H1 (cell line): ENCODE measurements at regions not wholly inside any gene's neighbourhood (a gene's known extent, or its start where the extent isn't known, plus 50 kb on each side); places are given as distances from the start of the nearest gene placed in this dataset.

Experiments used
- CTCF ChIA-PET: fragments of 300-600 bp; sonication (Branson Sonifier 250); formaldehyde crosslinking; loops from one replicate; lab custom pipeline; 2021; ENCODE audit not compliant: partially characterized antibody; lab: Charles Lee
- POLR2A ChIA-PET: fragments of 300-600 bp; sonication (Branson Sonifier 250); formaldehyde crosslinking; loops from one replicate; lab custom pipeline; 2021; ENCODE audit warnings: inconsistent platforms; ENCODE audit not compliant: partially characterized antibody; lab: Charles Lee
- DNase-seq, 2 experiments: peaks; one replicate each; pipeline versions ENCODE4 v3.0.0 to v3.0.0-alpha.2; 2010 to 2022; ENCODE audit warnings: low spot score in 2 of 2, low read depth in 1 of 2, mixed read lengths in 1 of 2
- FAIRE-seq: peaks from 2 replicates; lab custom pipeline; 2011; peaks lifted over from hg19 to GRCh38; lab: Jason Lieb, UNC
- H2AFZ ChIP-seq: 2 replicates; pipeline ENCODE4 v1.8.1; 2012; ENCODE audit warnings: low read length, inconsistent platforms
- H2AK5ac ChIP-seq: 2 replicates; pipeline ENCODE4 v1.6.1; 2013; ENCODE audit warnings: low read depth, low read length
- H2BK120ac ChIP-seq: replicated peaks from 2 replicates; pipeline ENCODE3; 2013; ENCODE audit warnings: low read depth, low read length, inconsistent platforms
- H2BK12ac ChIP-seq: 2 replicates; pipeline ENCODE4 v1.6.1; 2013; ENCODE audit warnings: low read depth, low read length
- H2BK15ac ChIP-seq: 2 replicates; pipeline ENCODE4 v1.6.1; 2013; ENCODE audit warnings: low read length
- H2BK20ac ChIP-seq: 2 replicates; pipeline ENCODE4 v1.6.1; 2013; ENCODE audit warnings: low read length
- H2BK5ac ChIP-seq: 2 replicates; pipeline ENCODE4 v1.6.1; 2013; ENCODE audit warnings: low read depth, low read length
- H3K14ac ChIP-seq: 2 replicates; pipeline ENCODE4 v1.6.1; 2013; ENCODE audit warnings: inconsistent platforms; ENCODE audit not compliant: insufficient read length
- H3K18ac ChIP-seq: 2 replicates; pipeline ENCODE4 v1.6.1; 2013; ENCODE audit warnings: low read length; ENCODE audit errors: extremely low read depth
- H3K23ac ChIP-seq: 2 replicates; pipeline ENCODE4 v1.6.1; 2013; ENCODE audit warnings: inconsistent platforms; ENCODE audit not compliant: insufficient read length
- H3K23me2 ChIP-seq: 2 replicates; pipeline ENCODE4 v1.6.1; 2013; ENCODE audit warnings: low read depth, low read length
- H3K27ac ChIP-seq: 2 replicates; pipeline ENCODE4 v1.6.1; 2011; ENCODE audit warnings: low read depth, low read length, inconsistent platforms
- H3K27me3 ChIP-seq, 4 experiments: replicated peaks in 1 of 4; 1 replicate in 1 of 4; 2 replicates in 3 of 4; pipeline versions ENCODE4 v1.6.1 to v1.8.1; 2011 to 2013; ENCODE audit warnings: low read length in 3 of 4, mild to moderate bottlenecking in 3 of 4, inconsistent platforms in 2 of 4, mixed read lengths in 2 of 4, moderate library complexity in 1 of 4; ENCODE audit not compliant: control insufficient read depth in 3 of 4, insufficient read depth in 3 of 4; ENCODE audit errors: extremely low read depth in 1 of 4
- H3K36me3 ChIP-seq, 4 experiments: 2 replicates each; pipeline versions ENCODE4 v1.6.1 to v1.8.1; 2011 to 2013; ENCODE audit warnings: mild to moderate bottlenecking in 4 of 4, low read length in 3 of 4, moderate library complexity in 2 of 4, control low read depth in 1 of 4, inconsistent platforms in 1 of 4; ENCODE audit not compliant: insufficient read depth in 4 of 4, control insufficient read depth in 2 of 4
- H3K4ac ChIP-seq: replicated peaks from 2 replicates; pipeline ENCODE3; 2013; ENCODE audit warnings: low read length, low read depth, mixed read lengths, inconsistent platforms; ENCODE audit not compliant: insufficient read length
- H3K4me1 ChIP-seq, 4 experiments: replicated peaks in 1 of 4; 1 replicate in 1 of 4; 2 replicates in 3 of 4; pipeline versions ENCODE4 v1.6.1 to v1.8.1; 2011 to 2013; ENCODE audit warnings: low read length in 3 of 4, inconsistent platforms in 2 of 4, mixed read lengths in 1 of 4; ENCODE audit not compliant: insufficient read depth in 4 of 4, control insufficient read depth in 3 of 4
- H3K4me2 ChIP-seq, 2 experiments: 2 replicates each; pipeline versions ENCODE4 v1.6.1 to v1.8.1; 2011 to 2013; ENCODE audit warnings: low read depth in 2 of 2, low read length in 2 of 2, control low read depth in 1 of 2, inconsistent platforms in 1 of 2, mild to moderate bottlenecking in 1 of 2; ENCODE audit not compliant: insufficient read depth in 1 of 2
- H3K4me3 ChIP-seq, 4 experiments: fragments of 200-600, 300-600 bp in 1 of 4; sonication (generic), shearing (Covaris generic), sonication (Bioruptor Twin) in 1 of 4; 2 replicates each; pipeline versions ENCODE4 v1.5.1 to v1.8.1; 2011 to 2016; ENCODE audit warnings: low read length in 4 of 4, low read depth in 3 of 4, control low read depth in 2 of 4, inconsistent platforms in 2 of 4, mild to moderate bottlenecking in 2 of 4, mixed read lengths in 1 of 4, moderate library complexity in 1 of 4; ENCODE audit not compliant: insufficient read depth in 2 of 4; ENCODE audit errors: extremely low read depth in 1 of 4
- H3K56ac ChIP-seq: replicated peaks from 2 replicates; pipeline ENCODE3; 2013; ENCODE audit warnings: low read depth, mild to moderate bottlenecking, mixed read lengths, low read length, inconsistent platforms; ENCODE audit not compliant: insufficient read length
- H3K79me1 ChIP-seq: 2 replicates; pipeline ENCODE4 v1.6.1; 2013; ENCODE audit warnings: low read depth, low read length, control low read depth
- H3K79me2 ChIP-seq, 2 experiments: 2 replicates each; pipeline versions ENCODE4 v1.6.1 to v1.8.1; 2012 to 2013; ENCODE audit warnings: low read length in 2 of 2, mild to moderate bottlenecking in 2 of 2, inconsistent platforms in 1 of 2; ENCODE audit not compliant: insufficient read depth in 2 of 2, control insufficient read depth in 1 of 2
- H3K9ac ChIP-seq, 4 experiments: replicated peaks in 1 of 4; 1 replicate in 1 of 4; 2 replicates in 3 of 4; pipeline versions ENCODE4 v1.6.1 to v1.8.1; 2011 to 2013; ENCODE audit warnings: low read depth in 3 of 4, low read length in 3 of 4, control low read depth in 2 of 4, mild to moderate bottlenecking in 2 of 4, moderate library complexity in 2 of 4, inconsistent platforms in 1 of 4; ENCODE audit errors: extremely low read depth in 1 of 4
- H3K9me3 ChIP-seq, 2 experiments: 2 replicates each; pipeline versions ENCODE4 v1.6.1 to v1.8.1; 2012 to 2013; ENCODE audit warnings: mild to moderate bottlenecking in 2 of 2, moderate library complexity in 2 of 2, control low read depth in 1 of 2, inconsistent platforms in 1 of 2, low read depth in 1 of 2, low read length in 1 of 2, mixed read lengths in 1 of 2; ENCODE audit not compliant: insufficient read depth in 2 of 2
- H4K20me1 ChIP-seq, 2 experiments: replicated peaks in 1 of 2; 2 replicates each; pipeline versions ENCODE3 to v1.8.1; 2011 to 2013; ENCODE audit warnings: inconsistent platforms in 2 of 2, low read length in 2 of 2, mild to moderate bottlenecking in 1 of 2; ENCODE audit not compliant: insufficient read depth in 2 of 2, control insufficient read depth in 1 of 2
- H4K5ac ChIP-seq: 2 replicates; pipeline ENCODE4 v1.6.1; 2013; ENCODE audit warnings: low read length, low read depth, mixed read lengths, inconsistent platforms; ENCODE audit not compliant: insufficient read length
- H4K8ac ChIP-seq: 2 replicates; pipeline ENCODE4 v1.8.0; 2013; ENCODE audit warnings: mild to moderate bottlenecking, moderate library complexity, low read length, inconsistent platforms; ENCODE audit not compliant: insufficient read depth; ENCODE audit errors: extremely low read depth
- H4K91ac ChIP-seq: replicated peaks from 2 replicates; pipeline ENCODE3; 2013; ENCODE audit warnings: low read length, mixed read lengths, inconsistent platforms; ENCODE audit not compliant: insufficient read length
- EP300 ChIP-seq, 2 experiments: IDR thresholded peaks; 1 replicate in 1 of 2; 2 replicates in 1 of 2; pipeline ENCODE4 v1.6.1; 2011 to 2012; ENCODE audit warnings: low read depth in 2 of 2, low read length in 2 of 2, mild to moderate bottlenecking in 2 of 2, borderline replicate concordance in 1 of 2, inconsistent platforms in 1 of 2, moderate library complexity in 1 of 2
- GABPA ChIP-seq: IDR thresholded peaks from 2 replicates; pipeline ENCODE4 v1.6.1; 2011; ENCODE audit warnings: mild to moderate bottlenecking, low read length, moderate library complexity, borderline replicate concordance; ENCODE audit not compliant: insufficient read depth
- KDM5A ChIP-seq: fragments of 200-600 bp; IDR thresholded peaks from 2 replicates; pipeline ENCODE4 v1.7.1; 2012; ENCODE audit warnings: mild to moderate bottlenecking, low read length, inconsistent platforms, mixed read lengths
- MAFK ChIP-seq: IDR thresholded peaks from 2 replicates; pipeline ENCODE4 v1.6.1; 2012; ENCODE audit warnings: low read depth, mild to moderate bottlenecking, improper control_type of control experiment, low read length
- SP4 ChIP-seq: IDR thresholded peaks from 2 replicates; pipeline ENCODE4 v1.6.1; 2012; ENCODE audit warnings: low read length, inconsistent platforms
- TAF1 ChIP-seq: IDR thresholded peaks from 2 replicates; pipeline ENCODE4 v1.6.1; 2011; ENCODE audit warnings: mild to moderate bottlenecking, low read depth, low read length
- TAF7 ChIP-seq: optimal IDR thresholded peaks from 2 replicates; pipeline ENCODE3; 2011; ENCODE audit warnings: low read depth, mild to moderate bottlenecking, inconsistent platforms, low read length, moderate library complexity, borderline replicate concordance
- WGBS, 2 experiments: shearing (Covaris generic) in 1 of 2; methylation state at CpG; one replicate each; pipeline versions ENCODE4 v1.1.6 to v1.1.7; 2013 to 2015; ENCODE audit warnings: low lambda C conversion rate in 2 of 2, mixed read lengths in 2 of 2, inconsistent platforms in 1 of 2, low coverage in 1 of 2, missing lambda C conversion rate in 1 of 2; ENCODE audit not compliant: insufficient replicate concordance in 2 of 2, insufficient coverage in 1 of 2, insufficient read length in 1 of 2; ENCODE audit errors: extremely low coverage in 1 of 2, missing lambda C conversion rate in 1 of 2; 5-methylcytosine and 5-hydroxymethylcytosine counted together

DNA sequence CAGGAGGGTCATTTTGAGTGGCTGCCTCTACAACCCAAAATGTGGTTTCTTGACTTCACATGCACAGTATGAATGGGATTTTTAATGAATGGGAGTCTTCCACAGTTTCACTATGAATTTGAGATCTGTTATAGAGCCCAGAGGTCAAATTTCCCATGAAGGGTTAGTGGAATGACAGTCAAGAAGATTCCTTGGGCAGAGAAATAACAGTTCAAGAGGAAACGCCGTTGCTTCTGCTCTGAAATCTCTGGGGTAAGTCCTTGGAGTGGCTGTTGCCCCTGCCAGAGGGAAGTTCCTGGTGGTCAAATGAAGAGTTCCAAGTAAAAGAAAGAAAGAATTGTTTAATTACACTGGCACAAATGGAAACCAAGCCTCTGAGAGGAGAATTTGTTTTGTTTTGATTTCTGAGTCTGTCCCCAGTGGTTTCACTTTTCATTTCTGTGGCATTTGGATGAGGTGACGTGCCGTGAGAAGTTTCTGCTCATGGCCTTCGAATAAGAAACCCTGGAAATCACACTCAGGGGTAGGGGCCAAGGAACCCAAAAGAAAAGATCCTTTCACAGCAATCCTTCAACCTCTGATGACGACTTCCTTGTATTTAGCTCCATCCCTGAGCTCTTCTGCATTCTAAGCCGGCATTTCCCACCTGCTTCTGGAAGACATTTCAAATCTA, 77.5 kb upstream of the IL12A start:
- Histone ChIP-seq H2BK20ac (no peak overlapping the region), H3K23me2 (no peaks in the 10 kb centered on the region), H2AFZ (no peak overlapping the region), H3K79me1 (no peaks in the 10 kb centered on the region), H4K5ac (no peak overlapping the region), H3K14ac (no peak overlapping the region), H3K9me3 (no peaks in the 10 kb centered on the region), H3K9ac (no peak overlapping the region), H3K27ac (no peak overlapping the region), H3K36me3 (no peaks in the 10 kb centered on the region), H3K4me2 (no peak overlapping the region), H2AK5ac (no peak overlapping the region), H2BK15ac (no peak overlapping the region), H3K79me2 (no peaks in the 10 kb centered on the region), H4K8ac (no peak overlapping the region), H3K4ac (no peak overlapping the region), H3K27me3 (no peaks in the 10 kb centered on the region), H3K56ac (no peak overlapping the region), H4K91ac (no peak overlapping the region), H4K20me1 (no peaks in the 10 kb centered on the region), H3K18ac (no peak overlapping the region), H3K4me1 (no peaks in the 10 kb centered on the region), H2BK12ac (no peak overlapping the region), H3K4me3 (no peak overlapping the region), H3K23ac (no peak overlapping the region), H2BK5ac (no peak overlapping the region), H2BK120ac (no peak overlapping the region)
- POLR2A ChIA-PET = interaction anchor here (1.1 kb wide), 1 partner anchor 24 kb away, joined by 4 read pairs; no protein-coding TSS in a partner anchor
- DNase-seq = no peak
- FAIRE-seq = no peak
- 92% methylated on average over 7 of the region's 7 CpGs; no CpG with 5 or more reads in 1 of the 2 experiments for WGBS, 2 experiments
- CTCF ChIA-PET = interaction anchor here (0.7 to 1.5 kb wide), 6 partner anchors 12 to 92 kb away, joined by 3 to 4 read pairs (median 3); no protein-coding TSS in a partner anchor
- TF ChIP-seq EP300 (IDR thresholded peaks at IDR 0.05; ENCODE audit: borderline replicate concordance in 1 of 2, low read depth in 2 of 2, low read length in 2 of 2) (no peak), MAFK (no peak), KDM5A (no peak), GABPA (no peak), TAF1 (no peak), SP4 (no peak), TAF7 (no peak)
